HL-60 (cell line): ENCODE measurements at regions not wholly inside any gene's neighbourhood (a gene's known extent, or its start where the extent isn't known, plus 50 kb on each side); places are given as distances from the start of the nearest gene placed in this dataset.

Experiments
- DNase-seq, 2 experiments: peaks; one replicate each; pipeline ENCODE4 v3.0.0-alpha.2; 2010 to 2020; ENCODE audit warnings: low read depth in 1 of 2, low spot score in 1 of 2
- H3K27ac ChIP-seq: fragments of 250-450 bp; sonication (Bioruptor Pico); replicated peaks from 2 replicates; pipeline ENCODE4 v1.5.1; 2020; ENCODE audit warnings: mild to moderate bottlenecking, moderate library complexity
- H3K27me3 ChIP-seq: fragments of 250-450 bp; sonication (Bioruptor Pico); 2 replicates; pipeline ENCODE4 v1.5.1; 2021; ENCODE audit warnings: mild to moderate bottlenecking, moderate library complexity; ENCODE audit not compliant: insufficient read depth, poor library complexity, severe bottlenecking
- H3K4me3 ChIP-seq: replicated peaks from 2 replicates; pipeline ENCODE4 v1.5.1; 2011; ENCODE audit warnings: mild to moderate bottlenecking, control low read depth, low read length; ENCODE audit not compliant: insufficient read depth
- GABPA ChIP-seq: IDR thresholded peaks from 2 replicates; pipeline ENCODE4 v1.6.1; 2012; ENCODE audit warnings: low read depth
- POLR2AphosphoS5 ChIP-seq: IDR thresholded peaks from 2 replicates; pipeline ENCODE4 v1.6.1; 2012; ENCODE audit warnings: low read depth
- SPI1 ChIP-seq: IDR thresholded peaks from 2 replicates; pipeline ENCODE4 v1.6.1; 2012; ENCODE audit warnings: low read depth, mild to moderate bottlenecking, borderline replicate concordance
- TF ChIP-seq, protein P1 (sequence below): IDR thresholded peaks from 2 replicates; pipeline ENCODE4 v1.6.1; 2012; ENCODE audit warnings: low read depth; ENCODE audit not compliant: insufficient replicate concordance
- TF ChIP-seq, protein P2 (sequence below): IDR thresholded peaks from one replicate; pipeline ENCODE4 v1.5.1; 2011; ENCODE audit warnings: low read length, control low read depth, inconsistent platforms; ENCODE audit not compliant: insufficient read depth

DNA sequence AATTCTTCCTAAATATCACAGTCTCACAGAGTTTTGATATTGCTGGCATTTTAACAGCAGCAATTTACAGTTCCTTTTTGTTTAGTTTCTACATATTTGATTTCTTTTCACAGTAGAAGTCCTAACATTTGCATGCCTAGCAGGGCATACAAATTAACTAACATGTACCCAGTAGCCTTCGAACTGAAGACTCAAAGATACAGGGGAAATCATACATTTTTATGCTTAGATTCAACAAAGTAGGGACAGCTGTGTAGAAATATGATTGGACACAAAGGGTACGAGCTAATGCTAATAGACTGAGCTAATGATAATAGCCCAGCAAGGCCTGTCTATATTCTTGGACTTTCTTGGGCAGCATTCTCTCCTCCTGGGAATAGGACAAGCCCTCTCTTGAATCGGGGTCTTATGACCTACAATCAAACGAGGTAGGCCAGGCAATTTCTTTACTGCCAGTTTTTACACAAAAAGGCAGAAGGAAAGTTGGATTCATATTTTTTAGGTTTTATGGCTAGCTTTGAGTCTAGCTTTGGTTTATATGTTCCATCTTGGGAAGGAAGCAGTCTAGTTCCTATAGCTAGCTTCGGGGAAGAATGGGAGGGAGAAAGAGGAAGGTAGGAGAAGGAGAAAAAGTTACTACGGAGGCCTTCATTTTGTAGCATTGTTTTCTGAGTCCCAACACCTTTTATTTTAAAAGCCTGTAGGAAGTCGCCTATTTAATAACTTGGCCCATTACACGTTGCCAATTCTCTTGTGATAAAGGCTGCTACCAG is 115.8 kb downstream of the HFE start:
- no peak for DNase-seq
- TF ChIP-seq GABPA (no peak), SPI1 (no peak), POLR2AphosphoS5 (no peak)
- TF ChIP-seq, protein P1, sequence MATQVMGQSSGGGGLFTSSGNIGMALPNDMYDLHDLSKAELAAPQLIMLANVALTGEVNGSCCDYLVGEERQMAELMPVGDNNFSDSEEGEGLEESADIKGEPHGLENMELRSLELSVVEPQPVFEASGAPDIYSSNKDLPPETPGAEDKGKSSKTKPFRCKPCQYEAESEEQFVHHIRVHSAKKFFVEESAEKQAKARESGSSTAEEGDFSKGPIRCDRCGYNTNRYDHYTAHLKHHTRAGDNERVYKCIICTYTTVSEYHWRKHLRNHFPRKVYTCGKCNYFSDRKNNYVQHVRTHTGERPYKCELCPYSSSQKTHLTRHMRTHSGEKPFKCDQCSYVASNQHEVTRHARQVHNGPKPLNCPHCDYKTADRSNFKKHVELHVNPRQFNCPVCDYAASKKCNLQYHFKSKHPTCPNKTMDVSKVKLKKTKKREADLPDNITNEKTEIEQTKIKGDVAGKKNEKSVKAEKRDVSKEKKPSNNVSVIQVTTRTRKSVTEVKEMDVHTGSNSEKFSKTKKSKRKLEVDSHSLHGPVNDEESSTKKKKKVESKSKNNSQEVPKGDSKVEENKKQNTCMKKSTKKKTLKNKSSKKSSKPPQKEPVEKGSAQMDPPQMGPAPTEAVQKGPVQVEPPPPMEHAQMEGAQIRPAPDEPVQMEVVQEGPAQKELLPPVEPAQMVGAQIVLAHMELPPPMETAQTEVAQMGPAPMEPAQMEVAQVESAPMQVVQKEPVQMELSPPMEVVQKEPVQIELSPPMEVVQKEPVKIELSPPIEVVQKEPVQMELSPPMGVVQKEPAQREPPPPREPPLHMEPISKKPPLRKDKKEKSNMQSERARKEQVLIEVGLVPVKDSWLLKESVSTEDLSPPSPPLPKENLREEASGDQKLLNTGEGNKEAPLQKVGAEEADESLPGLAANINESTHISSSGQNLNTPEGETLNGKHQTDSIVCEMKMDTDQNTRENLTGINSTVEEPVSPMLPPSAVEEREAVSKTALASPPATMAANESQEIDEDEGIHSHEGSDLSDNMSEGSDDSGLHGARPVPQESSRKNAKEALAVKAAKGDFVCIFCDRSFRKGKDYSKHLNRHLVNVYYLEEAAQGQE: no peak
- TF ChIP-seq, protein P2, sequence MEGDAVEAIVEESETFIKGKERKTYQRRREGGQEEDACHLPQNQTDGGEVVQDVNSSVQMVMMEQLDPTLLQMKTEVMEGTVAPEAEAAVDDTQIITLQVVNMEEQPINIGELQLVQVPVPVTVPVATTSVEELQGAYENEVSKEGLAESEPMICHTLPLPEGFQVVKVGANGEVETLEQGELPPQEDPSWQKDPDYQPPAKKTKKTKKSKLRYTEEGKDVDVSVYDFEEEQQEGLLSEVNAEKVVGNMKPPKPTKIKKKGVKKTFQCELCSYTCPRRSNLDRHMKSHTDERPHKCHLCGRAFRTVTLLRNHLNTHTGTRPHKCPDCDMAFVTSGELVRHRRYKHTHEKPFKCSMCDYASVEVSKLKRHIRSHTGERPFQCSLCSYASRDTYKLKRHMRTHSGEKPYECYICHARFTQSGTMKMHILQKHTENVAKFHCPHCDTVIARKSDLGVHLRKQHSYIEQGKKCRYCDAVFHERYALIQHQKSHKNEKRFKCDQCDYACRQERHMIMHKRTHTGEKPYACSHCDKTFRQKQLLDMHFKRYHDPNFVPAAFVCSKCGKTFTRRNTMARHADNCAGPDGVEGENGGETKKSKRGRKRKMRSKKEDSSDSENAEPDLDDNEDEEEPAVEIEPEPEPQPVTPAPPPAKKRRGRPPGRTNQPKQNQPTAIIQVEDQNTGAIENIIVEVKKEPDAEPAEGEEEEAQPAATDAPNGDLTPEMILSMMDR: no peak
- no peaks in the 10 kb centered on the region for H3K27me3 ChIP-seq
- peak overlapping the region; percentile 97 for H3K27ac ChIP-seq
- no peak overlapping the region for H3K4me3 ChIP-seq

- H3K27ac ChIP-seq: peak overlapping the region; percentile 97
- H3K4me3 ChIP-seq: peak overlapping the region; percentile 60
- peak; percentile 96 to 97 for DNase-seq
- TF ChIP-seq GABPA: no peak
- TF ChIP-seq SPI1: no peak; the same call in 1 of the 2 replicates
- peak; percentile 99 for TF ChIP-seq POLR2AphosphoS5
- TF ChIP-seq, protein P2: no peak
- TF ChIP-seq, protein P1: peak; percentile 46
- H3K27me3 ChIP-seq: no peaks in the 10 kb centered on the region
Measured at GRCh38 chr6:26204332-26205160, 117.3 kb downstream of the HFE start.

DNA sequence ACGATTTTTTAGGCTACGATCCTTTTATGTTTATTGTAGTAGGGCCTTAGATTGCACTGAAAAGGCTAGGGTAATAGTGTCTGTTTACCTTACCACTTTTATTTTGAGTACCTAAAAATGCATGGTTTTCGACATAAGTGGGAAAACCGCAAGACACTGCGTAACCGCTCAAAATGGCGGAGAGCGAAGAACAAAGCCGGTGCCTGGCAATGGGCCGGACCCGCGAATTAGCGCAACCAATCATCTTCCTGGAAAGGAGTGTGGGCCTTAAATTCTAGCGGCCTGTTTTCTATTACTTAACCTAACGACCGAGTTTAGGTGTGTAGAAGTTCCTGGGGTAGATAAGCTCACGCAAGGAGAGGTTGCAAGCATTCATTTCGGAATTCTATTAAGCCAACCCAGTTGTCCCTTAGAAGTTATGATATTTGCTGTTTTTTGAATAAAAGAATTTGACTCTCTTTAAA is 118.0 kb downstream of the HFE start:
- H3K27me3 ChIP-seq: no peaks in the 10 kb centered on the region
- peak overlapping the region; percentile 97 for H3K27ac ChIP-seq
- TF ChIP-seq, protein P2: no peak
- TF ChIP-seq GABPA: no peak
- no peak for TF ChIP-seq POLR2AphosphoS5
- no peak for TF ChIP-seq SPI1
- TF ChIP-seq, protein P1: no peak
- peak overlapping the region; percentile 60 for H3K4me3 ChIP-seq
- DNase-seq: peak; percentile 89 to 95
